ENCODE measurements at regions not wholly inside any gene's neighbourhood (a gene's known extent, or its start where the extent isn't known, plus 50 kb on each side); places are given as distances from the start of the nearest gene placed in this dataset.

DNA sequence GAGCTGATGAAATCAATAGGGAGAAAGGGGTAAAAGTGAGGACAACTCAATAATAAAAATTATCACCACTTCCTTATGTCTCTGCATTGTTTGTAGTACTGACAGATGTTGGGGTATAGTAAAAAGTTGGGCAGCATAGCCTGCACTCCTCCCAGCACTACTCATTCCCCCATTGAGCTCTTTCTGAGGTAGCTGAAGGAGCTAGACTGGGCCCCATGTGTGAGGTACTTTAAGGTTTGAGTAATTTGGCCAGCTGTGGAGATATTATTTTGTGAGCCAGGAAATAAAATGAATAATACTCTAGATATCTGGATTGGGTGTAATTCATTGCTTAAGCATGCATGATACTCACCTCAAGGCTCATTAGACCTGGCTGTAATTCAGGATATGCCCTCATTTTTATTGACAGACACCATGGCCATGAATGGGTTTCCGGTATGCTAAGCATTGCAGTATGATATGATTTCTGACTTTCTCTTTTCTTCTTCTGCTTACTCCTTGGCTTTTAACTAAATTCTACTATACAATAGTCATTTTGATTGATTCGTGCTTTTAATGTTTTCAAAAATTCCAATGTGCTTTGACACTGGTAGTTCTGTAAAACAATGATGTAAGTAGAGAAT is 283.9 kb upstream of the RIMS1 start:
- TF ChIP-seq, protein P1, sequence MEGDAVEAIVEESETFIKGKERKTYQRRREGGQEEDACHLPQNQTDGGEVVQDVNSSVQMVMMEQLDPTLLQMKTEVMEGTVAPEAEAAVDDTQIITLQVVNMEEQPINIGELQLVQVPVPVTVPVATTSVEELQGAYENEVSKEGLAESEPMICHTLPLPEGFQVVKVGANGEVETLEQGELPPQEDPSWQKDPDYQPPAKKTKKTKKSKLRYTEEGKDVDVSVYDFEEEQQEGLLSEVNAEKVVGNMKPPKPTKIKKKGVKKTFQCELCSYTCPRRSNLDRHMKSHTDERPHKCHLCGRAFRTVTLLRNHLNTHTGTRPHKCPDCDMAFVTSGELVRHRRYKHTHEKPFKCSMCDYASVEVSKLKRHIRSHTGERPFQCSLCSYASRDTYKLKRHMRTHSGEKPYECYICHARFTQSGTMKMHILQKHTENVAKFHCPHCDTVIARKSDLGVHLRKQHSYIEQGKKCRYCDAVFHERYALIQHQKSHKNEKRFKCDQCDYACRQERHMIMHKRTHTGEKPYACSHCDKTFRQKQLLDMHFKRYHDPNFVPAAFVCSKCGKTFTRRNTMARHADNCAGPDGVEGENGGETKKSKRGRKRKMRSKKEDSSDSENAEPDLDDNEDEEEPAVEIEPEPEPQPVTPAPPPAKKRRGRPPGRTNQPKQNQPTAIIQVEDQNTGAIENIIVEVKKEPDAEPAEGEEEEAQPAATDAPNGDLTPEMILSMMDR (IDR thresholded peaks at IDR 0.05) = no peak
- TF ChIP-seq IRF2 (CRISPR knock-in tag; IDR thresholded peaks at IDR 0.05; ENCODE audit: borderline replicate concordance, low read depth) (no peak), GRHL2 (CRISPR knock-in tag; IDR thresholded peaks at IDR 0.05; ENCODE audit: insufficient replicate concordance, severe bottlenecking) (no peak)
- TF ChIP-seq, protein P2, sequence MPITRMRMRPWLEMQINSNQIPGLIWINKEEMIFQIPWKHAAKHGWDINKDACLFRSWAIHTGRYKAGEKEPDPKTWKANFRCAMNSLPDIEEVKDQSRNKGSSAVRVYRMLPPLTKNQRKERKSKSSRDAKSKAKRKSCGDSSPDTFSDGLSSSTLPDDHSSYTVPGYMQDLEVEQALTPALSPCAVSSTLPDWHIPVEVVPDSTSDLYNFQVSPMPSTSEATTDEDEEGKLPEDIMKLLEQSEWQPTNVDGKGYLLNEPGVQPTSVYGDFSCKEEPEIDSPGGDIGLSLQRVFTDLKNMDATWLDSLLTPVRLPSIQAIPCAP (CRISPR knock-in tag; IDR thresholded peaks at IDR 0.05) = no peak
